ENCODE measurements at regions not wholly inside any gene's neighbourhood (a gene's known extent, or its start where the extent isn't known, plus 50 kb on each side); places are given as distances from the start of the nearest gene placed in this dataset.

DNA sequence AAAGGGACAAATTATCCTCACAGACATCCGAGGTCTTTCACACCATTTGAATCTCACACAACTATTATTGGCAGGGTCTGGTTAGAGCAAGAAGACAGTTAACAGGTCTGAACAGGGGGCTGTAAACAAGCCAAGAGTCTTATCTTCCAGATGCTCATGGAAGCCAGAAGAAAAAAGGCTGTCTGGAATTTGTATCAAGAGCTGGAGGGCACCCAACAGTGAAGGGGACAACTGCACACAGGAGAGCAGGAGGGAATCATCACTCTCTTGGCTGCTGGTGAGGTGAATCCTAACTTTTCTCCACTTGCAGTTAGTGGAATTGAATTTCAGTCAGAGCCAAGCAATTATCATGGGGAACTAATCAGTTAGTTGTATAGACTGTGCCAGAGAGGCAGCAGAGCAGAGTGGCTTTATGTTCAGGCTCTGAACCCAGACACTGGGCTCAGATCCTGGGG is 880.2 kb upstream of the AUTS2 start:
- TF ChIP-seq, protein P1, sequence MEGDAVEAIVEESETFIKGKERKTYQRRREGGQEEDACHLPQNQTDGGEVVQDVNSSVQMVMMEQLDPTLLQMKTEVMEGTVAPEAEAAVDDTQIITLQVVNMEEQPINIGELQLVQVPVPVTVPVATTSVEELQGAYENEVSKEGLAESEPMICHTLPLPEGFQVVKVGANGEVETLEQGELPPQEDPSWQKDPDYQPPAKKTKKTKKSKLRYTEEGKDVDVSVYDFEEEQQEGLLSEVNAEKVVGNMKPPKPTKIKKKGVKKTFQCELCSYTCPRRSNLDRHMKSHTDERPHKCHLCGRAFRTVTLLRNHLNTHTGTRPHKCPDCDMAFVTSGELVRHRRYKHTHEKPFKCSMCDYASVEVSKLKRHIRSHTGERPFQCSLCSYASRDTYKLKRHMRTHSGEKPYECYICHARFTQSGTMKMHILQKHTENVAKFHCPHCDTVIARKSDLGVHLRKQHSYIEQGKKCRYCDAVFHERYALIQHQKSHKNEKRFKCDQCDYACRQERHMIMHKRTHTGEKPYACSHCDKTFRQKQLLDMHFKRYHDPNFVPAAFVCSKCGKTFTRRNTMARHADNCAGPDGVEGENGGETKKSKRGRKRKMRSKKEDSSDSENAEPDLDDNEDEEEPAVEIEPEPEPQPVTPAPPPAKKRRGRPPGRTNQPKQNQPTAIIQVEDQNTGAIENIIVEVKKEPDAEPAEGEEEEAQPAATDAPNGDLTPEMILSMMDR (IDR thresholded peaks at IDR 0.05): no peak
- no peak for TF ChIP-seq POLR2A (IDR thresholded peaks at IDR 0.05; ENCODE audit: low read depth)

Data from esophagus muscularis mucosa (tissue), 3 donors.